ENCODE measurements at regions not wholly inside any gene's neighbourhood (a gene's known extent, or its start where the extent isn't known, plus 50 kb on each side); places are given as distances from the start of the nearest gene placed in this dataset.

- Histone ChIP-seq H3K4me1 (ENCODE audit: control insufficient read depth, insufficient read depth, low read length) (no peaks in the 10 kb centered on the region), H3K27ac (ENCODE audit: low read length) (no peak overlapping the region), H3K27me3 (ENCODE audit: control insufficient read depth, insufficient read depth, low read length) (peaks cover 7% of the 10 kb centered on the region; the same call in 1 of the 2 replicates), H3K4me3 (ENCODE audit: low read depth in 2 of 2, low read length in 2 of 2) (no peak overlapping the region), H3K36me3 (ENCODE audit: control insufficient read depth, insufficient read depth, low read length) (no peaks in the 10 kb centered on the region), H3K9me3 (ENCODE audit: control insufficient read depth, insufficient read depth, low read depth, low read length) (no peaks in the 10 kb centered on the region)
- ATAC-seq, result no peak
- in situ Hi-C loops (cut with HindIII; ENCODE audit: low pct_unique_long_range_greater_than_20kb, low sequenced_read_pairs), result no loop called here
- no peak for DNase-seq (ENCODE audit: low read depth, low spot score)
- intact Hi-C loops (cut with micrococcal nuclease; ENCODE audit: unreplicated experiment), result no loop called here
- no TSS peak for BruUV-seq (replicated peaks)
- ChIA-PET CTCF (interaction anchor here (0.6 kb wide), 1 partner anchor 17 kb away, joined by 9 read pairs; no protein-coding TSS in a partner anchor), POLR2A (no interaction called here)
- no peak for TF ChIP-seq SIN3A (IDR thresholded peaks at IDR 0.05; ENCODE audit: borderline replicate concordance, insufficient read depth, low read depth, low read length)
- TF ChIP-seq TCF7L2 (IDR thresholded peaks at IDR 0.05; ENCODE audit: low read depth, low read length), result no peak
- TF ChIP-seq, protein P1, sequence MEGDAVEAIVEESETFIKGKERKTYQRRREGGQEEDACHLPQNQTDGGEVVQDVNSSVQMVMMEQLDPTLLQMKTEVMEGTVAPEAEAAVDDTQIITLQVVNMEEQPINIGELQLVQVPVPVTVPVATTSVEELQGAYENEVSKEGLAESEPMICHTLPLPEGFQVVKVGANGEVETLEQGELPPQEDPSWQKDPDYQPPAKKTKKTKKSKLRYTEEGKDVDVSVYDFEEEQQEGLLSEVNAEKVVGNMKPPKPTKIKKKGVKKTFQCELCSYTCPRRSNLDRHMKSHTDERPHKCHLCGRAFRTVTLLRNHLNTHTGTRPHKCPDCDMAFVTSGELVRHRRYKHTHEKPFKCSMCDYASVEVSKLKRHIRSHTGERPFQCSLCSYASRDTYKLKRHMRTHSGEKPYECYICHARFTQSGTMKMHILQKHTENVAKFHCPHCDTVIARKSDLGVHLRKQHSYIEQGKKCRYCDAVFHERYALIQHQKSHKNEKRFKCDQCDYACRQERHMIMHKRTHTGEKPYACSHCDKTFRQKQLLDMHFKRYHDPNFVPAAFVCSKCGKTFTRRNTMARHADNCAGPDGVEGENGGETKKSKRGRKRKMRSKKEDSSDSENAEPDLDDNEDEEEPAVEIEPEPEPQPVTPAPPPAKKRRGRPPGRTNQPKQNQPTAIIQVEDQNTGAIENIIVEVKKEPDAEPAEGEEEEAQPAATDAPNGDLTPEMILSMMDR (IDR thresholded peaks at IDR 0.05), result no peak
- no peak for TF ChIP-seq POLR2AphosphoS5 (IDR thresholded peaks at IDR 0.05; ENCODE audit: low read depth, low read length)
- TF ChIP-seq, protein P2, sequence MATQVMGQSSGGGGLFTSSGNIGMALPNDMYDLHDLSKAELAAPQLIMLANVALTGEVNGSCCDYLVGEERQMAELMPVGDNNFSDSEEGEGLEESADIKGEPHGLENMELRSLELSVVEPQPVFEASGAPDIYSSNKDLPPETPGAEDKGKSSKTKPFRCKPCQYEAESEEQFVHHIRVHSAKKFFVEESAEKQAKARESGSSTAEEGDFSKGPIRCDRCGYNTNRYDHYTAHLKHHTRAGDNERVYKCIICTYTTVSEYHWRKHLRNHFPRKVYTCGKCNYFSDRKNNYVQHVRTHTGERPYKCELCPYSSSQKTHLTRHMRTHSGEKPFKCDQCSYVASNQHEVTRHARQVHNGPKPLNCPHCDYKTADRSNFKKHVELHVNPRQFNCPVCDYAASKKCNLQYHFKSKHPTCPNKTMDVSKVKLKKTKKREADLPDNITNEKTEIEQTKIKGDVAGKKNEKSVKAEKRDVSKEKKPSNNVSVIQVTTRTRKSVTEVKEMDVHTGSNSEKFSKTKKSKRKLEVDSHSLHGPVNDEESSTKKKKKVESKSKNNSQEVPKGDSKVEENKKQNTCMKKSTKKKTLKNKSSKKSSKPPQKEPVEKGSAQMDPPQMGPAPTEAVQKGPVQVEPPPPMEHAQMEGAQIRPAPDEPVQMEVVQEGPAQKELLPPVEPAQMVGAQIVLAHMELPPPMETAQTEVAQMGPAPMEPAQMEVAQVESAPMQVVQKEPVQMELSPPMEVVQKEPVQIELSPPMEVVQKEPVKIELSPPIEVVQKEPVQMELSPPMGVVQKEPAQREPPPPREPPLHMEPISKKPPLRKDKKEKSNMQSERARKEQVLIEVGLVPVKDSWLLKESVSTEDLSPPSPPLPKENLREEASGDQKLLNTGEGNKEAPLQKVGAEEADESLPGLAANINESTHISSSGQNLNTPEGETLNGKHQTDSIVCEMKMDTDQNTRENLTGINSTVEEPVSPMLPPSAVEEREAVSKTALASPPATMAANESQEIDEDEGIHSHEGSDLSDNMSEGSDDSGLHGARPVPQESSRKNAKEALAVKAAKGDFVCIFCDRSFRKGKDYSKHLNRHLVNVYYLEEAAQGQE (IDR thresholded peaks at IDR 0.05; ENCODE audit: insufficient read depth in 1 of 2, low read depth in 2 of 2, low read length in 1 of 2), result no peak
Measured at GRCh38 chr11:116442238-116442752, 330.5 kb downstream of the BUD13 start.

- Histone ChIP-seq H3K27me3 (ENCODE audit: control insufficient read depth, insufficient read depth, low read length) (peaks cover 13% of the 10 kb centered on the region; the same call in 1 of the 2 replicates), H3K4me3 (ENCODE audit: low read depth in 2 of 2, low read length in 2 of 2) (no peak overlapping the region), H3K9me3 (ENCODE audit: control insufficient read depth, insufficient read depth, low read depth, low read length) (no peaks in the 10 kb centered on the region), H3K4me1 (ENCODE audit: control insufficient read depth, insufficient read depth, low read length) (no peaks in the 10 kb centered on the region), H3K27ac (ENCODE audit: low read length) (no peak overlapping the region), H3K36me3 (ENCODE audit: control insufficient read depth, insufficient read depth, low read length) (no peaks in the 10 kb centered on the region)
- ATAC-seq (no peak), DNase-seq (ENCODE audit: low read depth, low spot score) (no peak)
- CTCF ChIA-PET, result no interaction called here
- intact Hi-C loops (cut with micrococcal nuclease; ENCODE audit: unreplicated experiment), result no loop called here
- in situ Hi-C loops (cut with HindIII; ENCODE audit: low pct_unique_long_range_greater_than_20kb, low sequenced_read_pairs), result no loop called here
- no peak for TF ChIP-seq SIN3A (IDR thresholded peaks at IDR 0.05; ENCODE audit: borderline replicate concordance, insufficient read depth, low read depth, low read length)
- no peak for TF ChIP-seq TCF7L2 (IDR thresholded peaks at IDR 0.05; ENCODE audit: low read depth, low read length)
- TF ChIP-seq, protein P1 (IDR thresholded peaks at IDR 0.05), result no peak
- no peak for TF ChIP-seq POLR2AphosphoS5 (IDR thresholded peaks at IDR 0.05; ENCODE audit: low read depth, low read length)
- TF ChIP-seq, protein P2 (IDR thresholded peaks at IDR 0.05; ENCODE audit: insufficient read depth in 1 of 2, low read depth in 2 of 2, low read length in 1 of 2), result no peak
- POLR2A ChIA-PET, result no interaction called here
- BruUV-seq (replicated peaks), result no TSS peak
Measured at GRCh38 chr11:116439361-116439677, 333.5 kb downstream of the BUD13 start.
